GM19238 (cell line): ENCODE measurements at regions not wholly inside any gene's neighbourhood (a gene's known extent, or its start where the extent isn't known, plus 50 kb on each side); places are given as distances from the start of the nearest gene placed in this dataset.

Experiments
- DNase-seq: peaks from one replicate; pipeline ENCODE4 v3.0.0; 2011; ENCODE audit warnings: low spot score; ENCODE audit not compliant: insufficient read length

GRCh38 chr1:62917314-62917713, 133.4 kb downstream of the ATG4C start:
- no peak for DNase-seq

GRCh38 chr1:62917805-62918204, 133.9 kb downstream of the ATG4C start:
- DNase-seq = no peak

DNA sequence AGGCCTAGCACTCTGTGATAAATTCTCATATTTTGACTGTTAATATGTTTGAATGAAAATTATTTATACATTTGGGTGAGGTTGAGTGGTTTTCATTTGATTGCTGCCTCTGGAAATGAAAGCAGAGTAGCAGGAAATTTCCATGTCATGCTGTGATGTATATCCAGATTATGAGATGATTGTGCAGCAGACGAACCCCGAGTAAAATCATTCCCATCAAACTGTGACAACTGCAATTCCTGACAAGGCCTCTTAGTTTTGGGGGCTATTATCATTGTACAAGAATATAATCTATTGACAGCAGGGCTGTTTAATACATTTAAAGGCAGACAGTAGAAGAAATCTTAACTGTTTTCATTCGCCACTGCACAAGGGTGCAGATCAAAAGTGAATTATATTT, 134.8 kb downstream of the ATG4C start:
- DNase-seq = no peak

DNA sequence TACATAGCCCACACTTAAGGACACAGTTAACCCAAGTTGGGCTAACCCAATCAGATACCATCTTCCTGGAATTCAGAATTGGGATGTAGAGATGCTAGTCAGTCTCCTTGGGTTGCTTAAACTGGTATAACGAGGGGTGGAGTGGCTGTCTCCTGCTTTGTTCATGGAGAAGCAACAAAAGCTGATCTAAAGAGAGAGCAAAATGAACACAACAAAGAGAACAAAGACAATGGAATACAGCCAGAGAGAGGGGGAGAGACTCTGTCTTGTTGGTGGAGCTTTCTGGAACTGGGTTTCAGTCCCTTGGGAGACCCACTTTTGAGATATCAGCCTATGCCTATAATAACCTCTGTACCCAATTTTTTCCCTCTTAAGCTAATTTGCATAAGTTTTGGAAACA, 138.1 kb downstream of the ATG4C start:
- no peak for DNase-seq

- no peak for DNase-seq
These were observed 141.3 kb downstream of the ATG4C start for GRCh38 chr1:62924983-62925790.

GRCh38 chr1:62926681-62927252, 142.8 kb downstream of the ATG4C start:
- DNase-seq = no peak

DNA sequence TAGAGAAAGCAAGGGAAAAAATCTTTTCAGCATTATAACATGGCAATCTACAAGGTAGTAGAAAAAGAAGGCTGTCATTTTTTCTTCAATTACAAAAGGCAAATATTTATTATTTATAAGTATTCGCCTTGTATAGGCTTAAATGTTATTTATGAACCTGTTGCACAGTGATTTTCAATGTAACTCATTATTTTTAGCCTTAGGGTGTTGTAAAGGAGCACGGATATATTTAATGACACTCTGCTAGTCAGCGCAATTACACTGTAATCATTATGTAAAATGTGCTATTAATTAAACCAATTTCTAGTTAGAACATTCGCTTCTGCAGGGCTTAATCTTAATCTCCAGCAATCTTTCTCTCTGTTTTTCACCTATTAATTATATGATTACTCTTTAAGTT, 145.0 kb downstream of the ATG4C start:
- no peak for DNase-seq

DNA sequence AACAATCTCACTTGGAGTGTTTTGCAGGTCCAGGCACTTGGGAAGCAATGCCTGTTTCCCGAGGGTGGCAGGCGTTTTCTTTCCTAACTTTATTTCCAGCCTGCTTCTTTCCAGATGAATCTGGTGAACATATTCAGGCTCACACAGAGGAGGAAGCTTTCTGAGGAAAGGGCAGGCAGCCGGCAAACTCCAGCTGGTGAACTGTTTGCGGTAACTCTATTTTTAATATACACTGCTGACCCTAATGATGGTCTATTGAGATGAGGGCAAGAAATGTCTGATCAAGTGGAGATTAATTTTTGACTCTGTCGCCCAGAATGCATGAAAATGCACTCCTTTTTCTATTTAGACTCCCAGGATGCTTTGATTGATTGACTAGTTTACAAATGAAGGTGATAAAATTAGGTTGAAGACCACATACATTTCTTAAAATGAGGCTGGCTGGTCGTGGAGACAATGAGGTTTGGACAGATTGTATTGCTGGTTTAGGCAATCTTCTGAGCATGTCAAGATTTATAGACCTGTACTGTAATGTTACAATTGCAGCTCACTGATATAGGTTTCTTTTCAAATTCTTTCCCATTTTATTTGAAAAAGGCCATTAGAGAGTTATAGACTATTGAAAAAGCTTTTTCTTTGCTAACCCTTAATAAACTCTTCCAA, 153.8 kb downstream of the ATG4C start:
- no peak for DNase-seq

DNA sequence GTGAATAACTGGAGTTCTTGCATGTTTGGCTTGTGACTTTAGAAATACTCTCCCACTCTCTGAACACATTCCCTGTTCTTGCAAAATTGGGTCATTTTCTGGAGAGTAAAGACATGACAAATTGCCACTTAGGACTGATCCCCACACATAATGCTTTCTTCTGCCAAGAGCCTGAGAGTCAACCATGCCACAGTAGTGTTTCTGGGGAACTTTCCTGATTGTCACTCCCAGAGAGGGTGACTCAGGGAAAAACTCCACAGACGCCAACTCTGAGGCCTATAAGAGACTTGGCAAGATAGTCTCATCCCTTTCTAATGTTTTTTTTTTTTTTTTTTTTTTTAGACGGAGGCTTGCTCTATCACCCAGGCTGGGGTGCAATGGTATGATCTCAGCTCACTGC, 157.8 kb downstream of the ATG4C start:
- DNase-seq = no peak

DNA sequence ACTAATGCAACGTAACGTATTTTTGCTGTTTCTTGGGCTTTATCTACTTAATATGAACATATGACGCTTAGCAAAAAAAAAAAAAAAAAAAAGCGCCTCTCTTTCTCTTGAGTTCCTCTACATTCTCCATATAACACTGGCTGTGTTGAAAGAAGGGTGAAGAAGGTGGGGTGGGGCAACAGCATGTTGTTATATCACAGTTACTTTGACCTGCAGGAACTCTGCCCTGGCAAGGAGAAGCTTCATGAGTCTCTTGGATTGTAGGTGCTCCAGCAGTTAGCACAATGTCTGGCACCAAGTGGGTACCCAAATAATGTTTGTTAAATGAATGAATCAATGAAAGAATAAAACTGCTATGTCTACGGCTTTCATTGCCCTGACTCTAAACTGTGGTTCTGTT, 162.6 kb downstream of the ATG4C start:
- DNase-seq = no peak

GRCh38 chr1:62951428-62951827, 167.5 kb downstream of the ATG4C start:
- DNase-seq = no peak

- DNase-seq = no peak
These were observed 168.7 kb downstream of the ATG4C start for GRCh38 chr1:62952596-62952995.

DNA sequence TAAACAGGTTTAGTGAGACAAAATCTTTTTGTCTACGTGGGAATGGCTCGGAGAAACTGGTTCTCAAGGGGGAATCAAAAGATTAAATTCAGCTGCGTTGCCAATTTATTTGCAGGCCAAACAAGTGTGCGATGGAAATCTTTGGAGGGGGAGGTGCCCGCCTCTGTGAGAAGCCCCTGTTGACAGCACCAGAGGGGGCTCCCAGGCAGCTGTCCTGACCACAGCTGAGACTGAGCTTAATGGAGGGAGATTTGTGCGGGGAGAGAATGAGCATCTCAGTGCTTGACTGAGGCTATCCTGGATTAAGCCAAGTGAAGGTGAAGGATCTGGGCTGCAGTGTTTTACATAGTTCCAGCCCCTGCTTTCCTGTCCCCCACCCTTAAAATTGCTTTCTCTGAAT, 169.7 kb downstream of the ATG4C start:
- no peak for DNase-seq

DNA sequence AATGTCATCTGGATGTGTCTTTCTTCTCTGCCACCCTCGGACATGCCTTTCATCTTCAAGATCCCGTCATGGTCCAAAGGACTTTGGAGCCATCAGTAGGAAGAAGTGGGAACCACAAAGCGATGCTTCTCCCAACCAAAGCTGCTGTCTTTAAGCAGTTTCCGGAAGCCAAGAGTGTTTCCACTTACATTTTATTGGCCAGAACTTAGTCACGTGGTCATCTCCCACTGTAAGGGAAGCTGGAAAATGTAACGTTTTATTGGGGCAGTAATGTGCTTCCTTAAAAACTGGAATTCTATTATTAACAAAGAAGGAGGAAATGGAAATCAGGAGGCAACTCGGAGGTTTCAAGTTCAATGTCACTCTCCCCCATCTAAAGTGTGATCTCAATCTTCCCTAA, 170.8 kb downstream of the ATG4C start:
- no peak for DNase-seq

DNA sequence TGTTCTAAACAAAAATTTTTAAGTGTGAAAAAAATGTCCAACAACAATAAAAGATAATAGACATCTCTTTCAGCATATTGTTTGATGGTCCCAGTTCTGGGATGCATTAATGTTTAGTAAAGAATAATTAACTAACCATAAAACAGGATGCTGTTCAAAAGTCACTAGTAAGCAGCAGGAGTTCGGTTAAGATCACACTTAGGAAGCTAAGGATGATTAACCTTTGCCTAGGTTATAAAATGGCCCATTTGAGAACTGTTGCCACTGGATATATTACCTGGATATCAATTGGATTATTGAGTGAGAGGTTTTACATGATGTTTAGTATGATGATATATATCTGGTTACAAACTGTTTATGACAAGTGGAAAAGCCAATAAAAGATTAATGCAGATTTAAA, 171.7 kb downstream of the ATG4C start:
- DNase-seq = no peak

DNA sequence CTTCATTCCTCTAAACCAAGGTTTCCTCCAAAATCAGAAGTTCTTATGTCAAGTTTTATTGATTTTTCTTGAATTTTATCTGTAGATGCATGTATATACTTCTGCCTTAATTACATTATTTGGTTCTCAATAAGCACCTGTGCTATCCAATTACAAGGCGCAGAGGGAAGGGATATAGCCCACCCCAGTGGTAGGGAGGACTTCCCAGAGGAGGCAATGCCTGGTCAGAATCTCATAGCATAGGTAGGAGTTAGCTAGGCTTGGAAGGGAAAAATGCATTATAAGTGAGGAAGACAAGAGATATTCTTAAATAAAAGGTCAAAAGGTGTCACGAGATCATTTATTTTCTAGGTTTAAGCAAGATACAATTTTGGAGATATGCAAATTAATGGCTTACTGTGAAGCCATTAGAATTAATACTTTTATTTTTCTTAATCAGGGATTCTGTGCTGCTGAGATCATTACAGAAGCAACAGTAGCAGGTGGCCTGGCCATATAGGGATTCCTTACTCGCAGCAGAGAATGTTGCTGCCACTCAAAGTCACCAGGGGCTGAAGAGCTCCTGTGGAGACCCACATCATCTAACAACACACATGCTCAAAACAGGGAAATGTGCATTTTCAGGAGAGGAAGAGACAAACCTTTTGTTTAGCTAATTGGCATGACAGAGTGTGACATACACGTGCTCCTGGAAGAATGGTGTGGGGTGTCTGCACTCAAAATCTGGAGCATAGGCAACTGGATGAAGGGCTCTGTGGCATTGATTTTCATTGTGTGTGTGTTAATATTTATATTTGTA, 178.3 kb downstream of the ATG4C start:
- DNase-seq = no peak

GRCh38 chr1:62962901-62963776, 179.2 kb downstream of the ATG4C start:
- DNase-seq = peak; percentile 43

DNA sequence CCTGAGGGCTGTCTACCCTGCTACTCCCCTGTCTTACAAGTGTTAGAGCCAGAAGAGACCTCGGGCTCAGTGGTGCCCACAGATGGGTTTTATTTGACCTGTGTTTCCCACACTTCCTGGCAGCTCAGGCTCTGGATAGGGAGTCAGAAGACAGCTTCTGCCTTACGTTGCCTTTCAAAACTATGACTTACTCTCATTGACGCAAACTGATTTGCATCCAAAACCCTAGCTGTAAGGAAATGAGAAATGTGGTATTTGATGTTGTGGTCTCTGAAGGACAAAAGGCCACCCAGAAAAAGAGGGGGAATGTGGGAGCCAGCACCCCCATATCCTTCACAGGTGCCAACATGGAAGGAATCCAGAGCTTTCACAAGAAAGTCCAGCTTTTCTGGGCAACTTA, 180.2 kb downstream of the ATG4C start:
- DNase-seq = no peak

GRCh38 chr1:62967031-62967430, 183.1 kb downstream of the ATG4C start:
- no peak for DNase-seq

DNA sequence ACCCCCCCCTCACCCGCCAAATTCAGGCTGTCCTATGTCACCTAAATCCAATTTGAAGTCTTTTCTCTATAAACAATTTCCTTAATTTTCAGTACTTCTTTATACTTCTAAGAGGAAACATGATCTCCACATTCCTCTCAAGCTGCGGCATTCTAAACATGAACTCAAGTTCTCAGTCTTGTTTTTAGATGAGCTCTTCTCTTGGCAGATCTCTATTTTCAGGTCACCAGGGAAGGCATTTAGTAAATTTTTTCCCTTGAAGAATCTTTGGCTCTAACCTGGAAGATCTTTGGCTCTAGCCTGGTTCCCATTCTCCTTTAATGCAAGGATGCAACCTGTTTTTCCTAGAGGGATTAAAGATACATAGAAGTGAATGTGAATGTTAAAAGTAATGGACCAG, 193.4 kb downstream of the ATG4C start:
- DNase-seq = no peak

DNA sequence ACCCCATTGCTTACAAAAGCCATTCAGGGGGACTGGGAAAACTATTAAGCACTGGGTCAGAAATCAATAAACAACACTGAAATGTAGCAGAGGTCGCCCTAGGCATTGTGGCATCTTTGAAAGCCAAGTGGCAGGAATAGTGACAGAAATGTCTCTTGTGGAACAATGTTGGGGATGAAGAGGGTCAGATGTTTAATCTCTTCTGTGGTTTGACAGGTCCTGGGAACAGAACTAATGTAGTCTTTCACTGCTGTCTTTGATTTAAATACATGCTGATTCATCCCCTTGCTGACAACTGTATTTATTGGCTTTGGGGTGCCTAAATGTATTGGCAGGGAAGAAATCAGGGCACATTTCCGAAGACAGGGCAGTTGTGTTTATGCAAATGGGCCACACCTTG, 194.8 kb downstream of the ATG4C start:
- DNase-seq = no peak
